Activated T-cell treated with anti-CD3 and anti-CD28 coated beads, Interleukin-2, amount 50 U/mL, for 24 hours (primary cell): ENCODE measurements at regions not wholly inside any gene's neighbourhood (a gene's known extent, or its start where the extent isn't known, plus 50 kb on each side); places are given as distances from the start of the nearest gene placed in this dataset.

Source experiments
- DNase-seq: peaks from one replicate; pipeline ENCODE4 v3.0.0-alpha.2; 2020
- H3K27ac Mint-ChIP-seq: 2 replicates; pipeline ENCODE4 v1.8.0; 2020; ENCODE audit warnings: mild to moderate bottlenecking, mixed read lengths
- H3K27me3 Mint-ChIP-seq: 2 replicates; pipeline ENCODE4 v1.8.0; 2020; ENCODE audit warnings: mixed read lengths
- H3K36me3 Mint-ChIP-seq: 2 replicates; pipeline ENCODE4 v1.8.0; 2020; ENCODE audit warnings: low read depth, mixed read lengths
- H3K4me1 Mint-ChIP-seq: 2 replicates; pipeline ENCODE4 v1.8.0; 2020; ENCODE audit warnings: low read depth, mixed read lengths
- H3K4me3 Mint-ChIP-seq: 2 replicates; pipeline ENCODE4 v1.8.0; 2020; ENCODE audit warnings: mild to moderate bottlenecking, moderate library complexity, mixed read lengths
- H3K9me3 Mint-ChIP-seq: 2 replicates; pipeline ENCODE4 v1.8.0; 2020; ENCODE audit warnings: mixed read lengths

DNA sequence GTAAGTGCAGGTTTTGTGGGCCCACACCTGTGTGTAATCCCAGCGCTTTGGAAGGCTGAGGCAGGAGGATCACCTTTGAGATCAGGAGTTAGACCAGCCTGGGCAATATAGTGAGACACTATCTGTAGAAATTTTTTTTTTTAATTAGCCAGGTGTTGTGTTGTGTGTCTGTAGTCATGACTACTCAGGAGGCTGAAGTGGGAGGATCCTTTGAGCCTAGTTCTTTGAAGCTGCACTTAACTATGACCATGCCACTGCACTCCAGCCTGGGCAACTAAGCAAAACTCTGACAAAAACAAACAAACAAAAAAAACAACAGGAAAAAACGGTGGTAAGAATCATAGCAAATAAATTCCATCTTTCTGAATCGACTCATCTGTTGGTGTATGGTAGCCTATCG, 268.6 kb upstream of the PDGFD start:
- H3K4me3 Mint-ChIP-seq: no peak overlapping the region
- no peaks in the 10 kb centered on the region for H3K36me3 Mint-ChIP-seq
- no peak for DNase-seq

DNA sequence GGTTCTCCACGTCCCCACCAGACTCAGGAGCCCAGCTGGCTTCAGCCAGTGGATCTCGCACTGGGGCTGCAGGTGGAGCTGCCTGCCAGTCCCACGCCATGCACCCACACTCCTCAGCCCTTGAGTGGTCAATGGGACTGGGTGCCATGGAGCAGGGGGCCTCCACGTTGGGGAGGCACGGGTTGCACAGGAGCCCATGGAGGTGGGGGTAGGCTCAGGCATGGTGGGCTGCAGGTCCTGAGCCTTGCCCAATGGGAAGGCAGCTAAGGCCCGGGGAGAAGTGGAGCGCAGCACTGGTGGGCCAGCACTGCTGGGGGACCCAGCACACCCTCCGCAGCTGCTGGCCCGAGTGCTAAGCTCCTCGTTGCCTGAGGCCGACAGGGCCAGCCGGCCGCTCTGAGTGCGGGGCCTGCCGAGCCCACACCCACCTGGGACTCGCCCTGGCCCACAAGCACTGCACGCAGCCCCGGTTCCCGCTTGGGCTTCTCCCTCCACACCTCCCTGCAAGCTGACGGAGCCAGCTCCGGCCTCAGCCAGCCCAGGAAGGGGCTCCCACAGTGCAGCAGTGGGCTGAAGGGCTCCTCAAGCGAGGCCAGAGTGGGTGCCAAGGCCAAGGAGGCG, 258.5 kb upstream of the PDGFD start:
- no peaks in the 10 kb centered on the region for H3K36me3 Mint-ChIP-seq
- no peaks in the 10 kb centered on the region for H3K9me3 Mint-ChIP-seq
- DNase-seq: no peak
- no peak overlapping the region for H3K4me3 Mint-ChIP-seq
- no peaks in the 10 kb centered on the region for H3K4me1 Mint-ChIP-seq
- H3K27me3 Mint-ChIP-seq: no peaks in the 10 kb centered on the region
- H3K27ac Mint-ChIP-seq: no peak overlapping the region

More for the DNA sequence above, 268.6 kb upstream of the PDGFD start:
- Mint-ChIP-seq H3K9me3 (no peaks in the 10 kb centered on the region), H3K27me3 (peaks cover 12% of the 10 kb centered on the region), H3K4me1 (no peaks in the 10 kb centered on the region), H3K27ac (no peak overlapping the region)

DNA sequence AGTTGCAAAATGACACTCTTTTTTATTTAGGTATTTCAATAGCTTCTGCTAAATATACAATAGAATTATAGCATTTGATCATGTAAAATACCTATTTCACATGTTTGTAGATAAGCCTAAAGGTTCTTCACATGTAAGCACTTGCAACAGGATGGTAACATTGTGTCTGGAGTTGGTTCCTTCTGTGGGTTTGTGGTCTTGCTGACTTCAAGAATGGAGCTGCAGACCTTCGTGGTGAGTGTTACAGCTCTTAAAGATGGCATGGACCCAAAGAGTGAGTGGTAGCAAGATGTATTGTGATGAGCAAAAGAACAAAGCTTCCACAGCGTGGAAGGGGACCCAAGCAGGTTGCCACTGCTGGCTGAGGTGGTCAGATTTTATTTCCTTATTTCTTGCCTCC, 246.4 kb upstream of the PDGFD start:
- Mint-ChIP-seq H3K27me3 (peaks cover 8% of the 10 kb centered on the region), H3K4me3 (no peak overlapping the region), H3K9me3 (no peaks in the 10 kb centered on the region), H3K4me1 (no peaks in the 10 kb centered on the region), H3K27ac (no peak overlapping the region), H3K36me3 (no peaks in the 10 kb centered on the region)
- DNase-seq: no peak

DNA sequence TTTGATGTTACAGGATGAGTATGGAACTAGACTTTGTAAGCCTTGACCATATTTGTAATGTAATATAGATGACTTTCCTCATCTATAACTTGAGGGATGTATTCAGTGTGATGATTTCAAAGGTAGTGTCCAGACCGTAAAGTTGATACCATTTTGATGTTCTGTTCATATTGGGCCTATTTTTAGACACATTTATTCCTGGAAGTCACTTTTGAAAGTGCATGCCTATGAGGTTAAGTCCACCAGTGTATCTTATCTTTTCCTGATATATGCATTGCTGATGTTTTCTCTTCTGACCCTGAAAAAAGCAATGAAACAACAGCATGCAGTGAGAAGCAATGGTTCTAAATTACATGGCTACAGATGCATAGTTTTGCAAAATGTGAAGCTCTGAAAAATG, 244.7 kb upstream of the PDGFD start:
- Mint-ChIP-seq H3K4me3 (no peak overlapping the region), H3K27me3 (peaks cover 8% of the 10 kb centered on the region), H3K4me1 (no peaks in the 10 kb centered on the region), H3K36me3 (no peaks in the 10 kb centered on the region), H3K27ac (no peak overlapping the region), H3K9me3 (no peaks in the 10 kb centered on the region)
- no peak for DNase-seq

DNA sequence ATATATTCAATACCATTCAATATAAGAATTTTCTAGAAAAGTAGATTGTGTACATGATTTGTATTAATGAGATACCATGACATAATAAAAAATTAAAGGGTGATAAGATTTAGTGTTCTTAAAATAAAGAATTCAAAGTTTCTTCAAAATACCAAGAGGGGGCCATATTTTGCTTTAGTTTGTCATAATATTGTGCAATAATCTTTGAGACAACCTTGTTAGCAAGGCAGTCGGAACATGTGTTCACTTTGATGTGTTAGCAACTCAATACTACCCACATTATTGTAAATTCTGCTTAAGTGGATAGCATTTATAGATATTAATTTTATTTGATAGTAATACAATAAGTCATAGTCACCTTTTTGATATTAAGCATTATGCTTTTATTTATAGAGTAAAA, 241.3 kb upstream of the PDGFD start:
- H3K9me3 Mint-ChIP-seq: no peaks in the 10 kb centered on the region
- H3K36me3 Mint-ChIP-seq: no peaks in the 10 kb centered on the region
- H3K4me1 Mint-ChIP-seq: peaks cover 7% of the 10 kb centered on the region
- DNase-seq: no peak
- H3K4me3 Mint-ChIP-seq: no peak overlapping the region
- H3K27me3 Mint-ChIP-seq: peaks cover 4% of the 10 kb centered on the region
- H3K27ac Mint-ChIP-seq: no peak overlapping the region

DNA sequence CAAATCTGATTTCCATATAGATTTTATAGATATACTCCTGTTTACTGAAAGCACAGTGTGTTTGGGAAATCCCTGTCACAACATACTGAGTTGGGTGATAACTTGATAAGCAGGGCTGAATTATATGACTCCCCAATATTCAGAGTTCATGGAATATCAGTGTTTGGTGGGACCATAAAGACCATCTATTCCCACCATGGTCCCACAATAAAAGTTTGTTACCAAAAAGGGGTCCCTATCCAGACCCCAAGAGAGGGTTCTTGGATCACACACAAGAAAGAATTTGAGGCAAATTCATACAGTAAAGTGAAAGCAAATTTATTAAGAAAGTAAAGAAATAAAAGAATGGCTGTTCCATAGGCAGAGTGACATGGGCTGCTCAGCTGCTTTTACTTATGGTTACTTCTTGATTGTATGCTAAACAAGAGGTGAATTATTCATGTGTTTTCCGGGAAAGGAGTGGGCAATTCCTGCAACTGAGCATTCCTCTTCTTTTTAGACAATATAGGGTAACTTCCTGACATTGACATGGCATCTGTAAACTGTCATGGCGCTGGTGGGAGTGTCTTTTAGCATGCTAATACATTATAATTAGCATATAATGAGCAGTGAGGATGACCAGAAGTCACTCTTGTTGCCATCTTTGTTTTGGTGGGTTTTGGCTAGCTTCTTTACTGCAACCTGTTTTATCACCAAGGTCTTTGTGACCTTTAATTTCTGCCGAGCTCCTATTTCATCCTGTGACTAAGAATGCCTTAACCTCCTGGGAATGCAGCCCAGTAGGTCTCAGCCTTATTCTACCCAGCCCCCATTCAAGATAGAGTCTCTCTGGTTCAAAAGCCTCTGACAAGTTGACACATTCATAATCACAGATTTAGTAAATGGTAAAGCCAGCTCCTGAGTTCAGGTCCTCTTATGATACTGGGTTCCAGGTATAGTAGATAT, 240.6 kb upstream of the PDGFD start:
- Mint-ChIP-seq H3K27me3 (peaks cover 4% of the 10 kb centered on the region), H3K4me3 (no peak overlapping the region), H3K27ac (no peak overlapping the region), H3K9me3 (no peaks in the 10 kb centered on the region), H3K4me1 (peaks cover 7% of the 10 kb centered on the region), H3K36me3 (no peaks in the 10 kb centered on the region)
- no peak for DNase-seq

DNA sequence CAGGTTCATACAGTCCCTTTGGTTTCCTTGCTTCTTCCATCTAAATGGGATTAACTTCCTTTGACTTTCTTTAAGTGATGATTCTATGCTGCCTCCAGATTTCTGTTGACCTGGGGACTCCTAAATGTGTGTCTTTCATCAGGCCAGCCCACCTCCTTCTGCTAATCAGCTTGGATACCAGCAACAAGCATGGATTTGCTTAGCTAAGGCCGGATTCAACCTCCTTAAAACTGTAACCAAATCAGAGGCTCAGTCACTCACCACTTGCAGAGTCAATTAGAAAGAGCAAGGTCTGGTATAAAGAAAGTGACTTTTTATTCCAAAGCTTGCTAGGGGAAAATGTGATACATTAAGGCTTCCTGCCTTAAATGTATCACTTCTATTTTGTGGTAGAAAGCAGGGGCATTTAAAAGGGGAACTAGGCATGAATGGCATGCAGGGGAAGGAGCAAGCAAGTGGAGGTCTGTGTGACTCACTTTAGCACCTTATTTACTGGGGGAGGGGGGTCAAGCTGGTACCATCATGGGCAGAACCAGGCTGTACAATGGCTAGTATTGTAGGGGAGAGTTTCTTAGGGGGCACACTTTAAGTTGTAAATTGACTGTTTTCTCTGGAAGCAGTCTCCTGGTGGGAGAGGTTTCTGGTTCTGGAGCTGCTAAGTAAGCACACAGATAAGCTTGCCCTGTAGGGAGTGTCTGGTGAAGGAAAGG, 239.0 kb upstream of the PDGFD start:
- Mint-ChIP-seq H3K36me3 (no peaks in the 10 kb centered on the region), H3K27me3 (peaks cover 4% of the 10 kb centered on the region), H3K27ac (no peak overlapping the region), H3K9me3 (no peaks in the 10 kb centered on the region), H3K4me3 (no peak overlapping the region), H3K4me1 (peaks cover 7% of the 10 kb centered on the region)
- no peak for DNase-seq

DNA sequence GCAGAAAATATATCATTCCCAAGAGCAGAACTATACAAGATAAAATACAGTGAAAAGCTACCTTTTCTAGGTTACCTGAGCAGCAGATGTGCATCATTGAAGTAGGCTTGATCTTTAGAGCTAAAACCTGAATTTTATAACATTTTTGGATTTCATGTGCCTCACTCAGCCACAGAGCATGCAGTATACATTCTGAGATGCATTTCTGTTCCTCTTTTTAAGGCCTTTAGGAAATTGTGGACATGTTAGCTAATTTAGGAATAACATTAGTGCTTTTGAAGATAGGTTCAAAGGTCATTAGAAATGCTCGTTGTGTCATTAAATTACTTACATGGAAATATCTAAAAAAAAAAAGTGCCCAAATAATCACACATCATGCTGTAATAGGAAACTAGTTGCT, 230.6 kb upstream of the PDGFD start:
- H3K4me3 Mint-ChIP-seq: no peak overlapping the region
- no peak for DNase-seq
- H3K4me1 Mint-ChIP-seq: no peaks in the 10 kb centered on the region
- H3K27ac Mint-ChIP-seq: no peak overlapping the region
- H3K27me3 Mint-ChIP-seq: no peaks in the 10 kb centered on the region
- H3K36me3 Mint-ChIP-seq: no peaks in the 10 kb centered on the region
- H3K9me3 Mint-ChIP-seq: no peaks in the 10 kb centered on the region

DNA sequence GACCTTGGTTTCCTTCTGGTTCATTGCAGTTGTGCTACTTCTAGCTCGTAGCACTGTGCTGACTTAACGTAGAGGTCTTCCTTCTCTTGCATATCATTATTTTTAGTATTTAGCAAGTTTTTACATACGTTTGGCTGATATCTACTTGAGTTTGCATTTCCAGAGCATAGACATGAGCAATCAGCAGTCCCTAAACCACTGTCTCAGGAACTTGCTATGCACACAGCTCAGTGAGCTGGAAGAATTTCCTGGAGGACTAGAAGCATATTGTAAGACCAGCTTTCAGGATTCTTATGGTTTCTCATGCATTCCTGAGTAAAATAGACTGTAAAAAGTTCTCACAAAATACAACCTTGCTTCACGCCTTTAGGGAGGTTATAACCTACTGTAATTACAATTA, 226.7 kb upstream of the PDGFD start:
- no peaks in the 10 kb centered on the region for H3K4me1 Mint-ChIP-seq
- no peak for DNase-seq
- H3K27me3 Mint-ChIP-seq: no peaks in the 10 kb centered on the region
- H3K4me3 Mint-ChIP-seq: no peak overlapping the region
- no peaks in the 10 kb centered on the region for H3K9me3 Mint-ChIP-seq
- H3K36me3 Mint-ChIP-seq: no peaks in the 10 kb centered on the region
- no peak overlapping the region for H3K27ac Mint-ChIP-seq

DNA sequence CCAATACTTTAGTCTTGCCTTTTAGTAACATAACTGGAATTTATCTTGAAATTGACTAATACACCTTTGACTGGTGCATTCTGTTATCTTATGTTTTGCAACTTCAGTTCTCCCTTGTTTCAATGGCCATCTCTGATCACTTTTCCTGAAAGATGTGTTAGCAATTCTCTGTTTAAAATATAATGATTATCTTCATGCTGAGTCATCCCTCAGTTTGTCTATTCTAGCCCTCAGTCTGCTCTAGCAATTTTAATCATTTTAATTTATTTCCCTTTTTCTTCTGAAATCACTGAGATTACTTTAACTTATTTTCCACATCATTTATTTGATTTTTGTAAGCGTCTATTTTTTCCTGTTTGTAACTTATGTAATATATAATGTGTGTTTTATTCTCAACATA, 221.9 kb upstream of the PDGFD start:
- DNase-seq: no peak
- Mint-ChIP-seq H3K4me3 (no peak overlapping the region), H3K27me3 (no peaks in the 10 kb centered on the region), H3K4me1 (no peaks in the 10 kb centered on the region), H3K27ac (no peak overlapping the region), H3K36me3 (no peaks in the 10 kb centered on the region), H3K9me3 (no peaks in the 10 kb centered on the region)

DNA sequence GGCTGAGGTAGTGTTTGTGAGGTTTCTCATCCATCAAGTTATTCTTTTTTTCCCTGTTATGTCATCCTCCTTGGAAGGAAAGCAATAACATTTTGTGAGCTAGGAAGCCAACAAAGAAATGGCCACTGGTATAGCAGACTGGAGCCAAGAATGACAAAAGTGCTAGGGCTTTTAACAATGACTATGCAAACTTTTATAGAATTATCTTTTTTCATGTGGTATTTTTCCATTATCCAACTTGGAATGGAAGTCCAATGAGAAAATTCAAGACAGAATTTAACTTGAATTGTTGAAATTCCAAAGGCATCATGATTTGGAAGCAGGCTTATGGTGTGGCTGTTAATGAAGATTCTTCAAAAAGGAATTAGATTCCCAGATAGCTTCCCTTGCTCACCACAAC, 216.4 kb upstream of the PDGFD start:
- H3K9me3 Mint-ChIP-seq: no peaks in the 10 kb centered on the region
- H3K4me3 Mint-ChIP-seq: no peak overlapping the region
- no peak for DNase-seq
- no peak overlapping the region for H3K27ac Mint-ChIP-seq
- H3K36me3 Mint-ChIP-seq: no peaks in the 10 kb centered on the region
- H3K4me1 Mint-ChIP-seq: no peaks in the 10 kb centered on the region
- H3K27me3 Mint-ChIP-seq: no peaks in the 10 kb centered on the region

DNA sequence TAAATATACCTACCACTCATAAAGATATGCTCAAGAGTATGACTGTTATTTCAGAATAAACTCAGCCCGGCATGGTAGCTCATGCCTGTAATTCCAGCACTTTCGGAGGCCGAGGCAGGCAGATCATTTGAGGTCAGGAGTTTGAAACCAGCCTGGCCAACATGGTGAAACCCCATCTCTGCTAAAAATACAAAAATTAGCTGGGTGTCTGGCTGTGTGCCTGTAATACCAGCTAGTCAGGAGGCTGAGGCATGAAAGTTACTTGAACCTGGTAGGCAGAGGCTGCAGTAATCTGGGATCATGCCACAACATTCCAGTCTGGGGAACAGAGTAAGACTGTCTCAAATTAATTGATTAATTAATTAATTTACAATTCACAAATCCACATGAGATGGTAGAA, 208.2 kb upstream of the PDGFD start:
- no peak overlapping the region for H3K27ac Mint-ChIP-seq
- no peaks in the 10 kb centered on the region for H3K9me3 Mint-ChIP-seq
- no peak for DNase-seq
- H3K4me3 Mint-ChIP-seq: no peak overlapping the region
- H3K4me1 Mint-ChIP-seq: no peaks in the 10 kb centered on the region
- H3K36me3 Mint-ChIP-seq: no peaks in the 10 kb centered on the region
- H3K27me3 Mint-ChIP-seq: no peaks in the 10 kb centered on the region

DNA sequence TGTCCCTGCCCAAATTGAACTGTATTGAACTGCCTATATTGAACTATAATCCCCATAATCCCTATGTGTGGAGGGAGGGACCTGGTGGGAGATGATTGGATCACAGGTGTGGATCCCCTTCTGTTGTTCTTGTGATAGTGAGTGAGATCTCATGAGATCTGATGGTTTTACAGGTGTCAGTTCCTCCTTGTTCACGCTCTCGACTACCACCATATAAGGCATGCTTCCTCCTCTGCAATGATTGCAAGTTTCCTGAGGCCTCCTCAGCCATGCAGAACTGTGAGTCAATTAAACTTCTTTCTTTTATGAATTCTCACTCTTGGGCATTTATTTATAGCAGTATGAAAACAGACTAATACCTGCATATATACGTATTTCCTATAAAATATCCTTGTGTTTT, 206.5 kb upstream of the PDGFD start:
- Mint-ChIP-seq H3K36me3 (no peaks in the 10 kb centered on the region), H3K4me1 (no peaks in the 10 kb centered on the region), H3K27ac (no peak overlapping the region), H3K27me3 (no peaks in the 10 kb centered on the region), H3K9me3 (no peaks in the 10 kb centered on the region), H3K4me3 (no peak overlapping the region)
- DNase-seq: no peak

DNA sequence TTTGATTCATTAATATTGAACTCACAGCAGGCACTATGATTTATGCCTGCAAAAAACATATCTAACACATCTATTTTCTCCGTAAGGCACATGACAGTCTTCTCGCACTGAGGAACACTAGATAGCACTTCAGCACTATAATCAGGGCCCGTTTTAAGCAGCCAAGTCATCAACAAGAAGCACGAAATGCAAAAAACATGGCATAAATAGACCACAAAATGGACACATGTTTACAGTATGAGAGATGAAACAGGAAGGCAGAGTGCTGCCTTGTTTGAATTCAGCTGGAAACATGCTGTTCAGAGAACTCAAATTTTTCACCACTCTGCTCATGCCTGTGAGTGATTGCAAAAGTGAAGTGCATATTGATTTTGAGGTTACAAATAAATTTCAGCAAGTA, 205.8 kb upstream of the PDGFD start:
- Mint-ChIP-seq H3K27me3 (peaks cover 2% of the 10 kb centered on the region), H3K27ac (no peak overlapping the region)

DNA sequence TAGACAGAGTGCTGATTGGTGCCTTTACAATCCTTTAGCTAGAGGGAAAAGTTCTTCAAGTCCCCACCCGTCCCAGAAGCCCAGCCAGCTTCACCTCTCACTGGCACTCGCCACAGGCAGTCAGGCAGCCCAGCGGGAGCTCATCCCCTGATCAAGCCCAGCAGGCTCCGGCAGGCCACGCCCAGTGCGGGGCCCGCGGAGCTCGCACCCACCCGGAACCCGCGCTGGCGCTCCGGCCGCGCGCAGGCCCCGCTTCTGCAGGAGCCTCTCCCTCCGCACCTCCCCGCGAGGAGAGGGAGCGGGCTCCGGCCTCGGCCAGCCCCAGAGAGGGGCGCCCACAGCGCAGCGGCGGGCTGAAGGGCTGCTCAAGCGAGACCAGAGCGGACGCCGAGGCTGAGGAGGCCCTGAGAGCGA, 202.4 kb upstream of the PDGFD start:
- H3K4me3 Mint-ChIP-seq: no peak overlapping the region
- peaks cover 6% of the 10 kb centered on the region for H3K27me3 Mint-ChIP-seq
- H3K4me1 Mint-ChIP-seq: no peaks in the 10 kb centered on the region
- no peak for DNase-seq
- H3K36me3 Mint-ChIP-seq: no peaks in the 10 kb centered on the region
- no peak overlapping the region for H3K27ac Mint-ChIP-seq
- H3K9me3 Mint-ChIP-seq: no peaks in the 10 kb centered on the region

More for the DNA sequence above, 205.8 kb upstream of the PDGFD start:
- Mint-ChIP-seq H3K36me3 (no peaks in the 10 kb centered on the region), H3K9me3 (no peaks in the 10 kb centered on the region), H3K4me3 (no peak overlapping the region), H3K4me1 (no peaks in the 10 kb centered on the region)
- no peak for DNase-seq
